Stimulated activated naive CD8-positive, alpha-beta T cell treated with anti-CD3 and anti-CD28 coated beads, Interleukin-15, amount 100 ng/mL, for 72 hours (primary cell): ENCODE measurements at regions not wholly inside any gene's neighbourhood (a gene's known extent, or its start where the extent isn't known, plus 50 kb on each side); places are given as distances from the start of the nearest gene placed in this dataset.

Experiments used
- ATAC-seq: fragments of 150-1000 bp; cut with Tn5 transposase; 2 replicates; pipeline ENCODE4 v1.10.0; 2021; ENCODE audit warnings: mild to moderate bottlenecking, moderate library complexity
- DNase-seq, 2 donors: peaks; one replicate each; pipeline ENCODE4 v3.0.0; 2021 to 2022
- H3K27ac Mint-ChIP-seq, 2 donors: one replicate each; pipeline ENCODE4 v1.8.0; 2022; ENCODE audit warnings: mild to moderate bottlenecking in 2 of 2, mixed read lengths in 2 of 2, moderate library complexity in 2 of 2
- H3K27me3 Mint-ChIP-seq: one replicate; pipeline ENCODE4 v1.8.0; 2022; ENCODE audit warnings: mixed read lengths
- H3K4me1 Mint-ChIP-seq: one replicate; pipeline ENCODE4 v1.8.0; 2022; ENCODE audit warnings: mild to moderate bottlenecking, mixed read lengths
- H3K4me3 Mint-ChIP-seq, 2 donors: one replicate each; pipeline ENCODE4 v1.8.0; 2022; ENCODE audit warnings: mild to moderate bottlenecking in 2 of 2, mixed read lengths in 2 of 2, moderate library complexity in 1 of 2
- H3K9me3 Mint-ChIP-seq, 2 donors: one replicate each; pipeline ENCODE4 v1.8.0; 2022; ENCODE audit warnings: mixed read lengths in 2 of 2

GRCh38 chr1:200332716-200333115 is 77.1 kb downstream of the ZNF281 start:
- no peak for ATAC-seq
- H3K27ac Mint-ChIP-seq: no peak overlapping the region
- H3K9me3 Mint-ChIP-seq: no peaks in the 10 kb centered on the region
- no peak for DNase-seq
- H3K4me1 Mint-ChIP-seq: peaks cover 19% of the 10 kb centered on the region
- peaks cover 7% of the 10 kb centered on the region for H3K27me3 Mint-ChIP-seq
- H3K4me3 Mint-ChIP-seq: no peak overlapping the region

- ATAC-seq (no peak), DNase-seq (no peak)
- no peaks in the 10 kb centered on the region for H3K9me3 Mint-ChIP-seq
- H3K27me3 Mint-ChIP-seq: peaks cover 14% of the 10 kb centered on the region
- peaks cover 7% of the 10 kb centered on the region for H3K4me1 Mint-ChIP-seq
- no peak overlapping the region for H3K27ac Mint-ChIP-seq
- no peak overlapping the region for H3K4me3 Mint-ChIP-seq
Measured at GRCh38 chr1:200330741-200331428, 79.0 kb downstream of the ZNF281 start.

DNA sequence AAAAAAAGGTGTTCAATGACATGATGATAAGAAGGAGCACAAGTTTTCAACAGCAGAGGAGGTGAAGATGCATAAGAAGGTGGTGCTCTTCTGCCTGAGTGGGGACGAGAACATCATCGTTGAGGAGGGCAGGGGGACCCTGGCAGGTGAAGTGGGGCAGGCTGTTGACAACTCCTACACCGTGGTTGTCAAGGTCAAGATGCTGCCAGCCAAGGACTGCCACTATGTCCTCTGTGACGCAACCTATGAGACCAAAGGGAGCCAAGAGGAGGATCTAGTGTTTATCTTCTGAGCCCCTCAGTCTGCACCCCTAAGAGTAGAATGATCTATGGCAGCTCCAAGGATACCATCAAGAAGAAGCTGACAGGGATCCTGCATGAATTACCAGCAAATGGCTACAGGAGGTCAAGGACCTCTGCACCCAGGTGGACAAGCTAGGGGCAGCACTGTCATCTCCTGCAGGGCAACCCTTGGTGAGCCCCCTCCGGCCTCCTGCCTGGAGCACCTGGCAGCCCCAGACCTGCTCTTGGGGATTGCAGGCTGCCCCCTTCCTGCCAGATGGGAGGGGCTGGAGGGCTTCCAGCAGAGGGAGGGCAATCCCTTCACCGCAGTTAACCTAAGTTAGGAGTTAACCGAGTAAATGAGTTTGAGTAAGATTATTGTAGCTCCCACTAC is 80.5 kb downstream of the ZNF281 start:
- Mint-ChIP-seq H3K4me1 (no peaks in the 10 kb centered on the region), H3K9me3 (no peaks in the 10 kb centered on the region), H3K27me3 (peaks cover 14% of the 10 kb centered on the region), H3K4me3 (no peak overlapping the region), H3K27ac (no peak overlapping the region)
- ATAC-seq (no peak), DNase-seq (no peak)

- no peaks in the 10 kb centered on the region for H3K9me3 Mint-ChIP-seq
- DNase-seq (no peak), ATAC-seq (no peak)
- no peaks in the 10 kb centered on the region for H3K4me1 Mint-ChIP-seq
- H3K4me3 Mint-ChIP-seq: no peak overlapping the region
- H3K27ac Mint-ChIP-seq: no peak overlapping the region
- peaks cover 14% of the 10 kb centered on the region for H3K27me3 Mint-ChIP-seq
Measured at GRCh38 chr1:200328379-200328778, 81.5 kb downstream of the ZNF281 start.

- peaks cover 14% of the 10 kb centered on the region for H3K27me3 Mint-ChIP-seq
- no peaks in the 10 kb centered on the region for H3K9me3 Mint-ChIP-seq
- DNase-seq (no peak), ATAC-seq (no peak)
- no peaks in the 10 kb centered on the region for H3K4me1 Mint-ChIP-seq
- H3K27ac Mint-ChIP-seq: no peak overlapping the region
- no peak overlapping the region for H3K4me3 Mint-ChIP-seq
Measured at GRCh38 chr1:200323856-200324400, 85.9 kb downstream of the ZNF281 start.

GRCh38 chr1:200319148-200319547 is 90.7 kb downstream of the ZNF281 start:
- Mint-ChIP-seq H3K4me1 (no peaks in the 10 kb centered on the region), H3K27ac (no peak overlapping the region), H3K9me3 (no peaks in the 10 kb centered on the region), H3K27me3 (no peaks in the 10 kb centered on the region), H3K4me3 (no peak overlapping the region)
- DNase-seq (no peak), ATAC-seq (no peak)

- DNase-seq: no peak
Measured at GRCh38 chr1:200317236-200317635, 92.6 kb downstream of the ZNF281 start.

GRCh38 chr1:200316148-200316803 is 93.6 kb downstream of the ZNF281 start:
- no peak overlapping the region for H3K4me3 Mint-ChIP-seq
- ATAC-seq: no peak
- no peaks in the 10 kb centered on the region for H3K27me3 Mint-ChIP-seq
- H3K27ac Mint-ChIP-seq: no peak overlapping the region
- no peak for DNase-seq
- H3K9me3 Mint-ChIP-seq: no peaks in the 10 kb centered on the region
- H3K4me1 Mint-ChIP-seq: no peaks in the 10 kb centered on the region

More at GRCh38 chr1:200317236-200317635, 92.6 kb downstream of the ZNF281 start:
- ATAC-seq: no peak
- Mint-ChIP-seq H3K27ac (no peak overlapping the region), H3K27me3 (no peaks in the 10 kb centered on the region), H3K9me3 (no peaks in the 10 kb centered on the region), H3K4me3 (no peak overlapping the region), H3K4me1 (no peaks in the 10 kb centered on the region)

GRCh38 chr1:200314085-200314750 is 95.6 kb downstream of the ZNF281 start:
- ATAC-seq (no peak), DNase-seq (no peak)
- H3K27me3 Mint-ChIP-seq: no peaks in the 10 kb centered on the region
- no peaks in the 10 kb centered on the region for H3K4me1 Mint-ChIP-seq
- H3K4me3 Mint-ChIP-seq: no peak overlapping the region
- no peaks in the 10 kb centered on the region for H3K9me3 Mint-ChIP-seq
- H3K27ac Mint-ChIP-seq: no peak overlapping the region

GRCh38 chr1:200311256-200311655 is 98.6 kb downstream of the ZNF281 start:
- no peak for ATAC-seq
- no peaks in the 10 kb centered on the region for H3K9me3 Mint-ChIP-seq

DNA sequence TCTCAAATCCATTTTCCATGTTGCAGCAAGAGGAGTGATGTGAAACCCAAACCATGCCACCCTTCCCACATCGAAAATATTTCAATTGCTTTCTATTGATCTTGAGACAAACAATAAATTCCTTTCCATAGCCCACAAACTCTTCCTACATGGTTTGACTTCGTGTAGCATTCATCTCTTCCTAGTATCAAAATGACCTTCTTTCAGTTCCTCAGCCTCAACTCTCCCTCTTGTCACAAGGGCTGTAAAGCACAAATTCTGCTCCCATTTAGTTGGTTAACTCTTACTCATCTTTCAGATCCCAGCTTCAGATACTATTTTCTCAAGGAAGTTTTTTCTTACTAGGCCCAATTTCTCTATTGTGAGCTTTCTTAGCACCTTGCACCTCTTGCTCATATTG is 99.0 kb downstream of the ZNF281 start:
- H3K27ac Mint-ChIP-seq: no peak overlapping the region
- ATAC-seq (no peak), DNase-seq (no peak)
- no peak overlapping the region for H3K4me3 Mint-ChIP-seq
- no peaks in the 10 kb centered on the region for H3K27me3 Mint-ChIP-seq
- peaks cover 17% of the 10 kb centered on the region for H3K4me1 Mint-ChIP-seq
- no peaks in the 10 kb centered on the region for H3K9me3 Mint-ChIP-seq

More at GRCh38 chr1:200311256-200311655, 98.6 kb downstream of the ZNF281 start:
- Mint-ChIP-seq H3K4me1 (peaks cover 13% of the 10 kb centered on the region), H3K27ac (no peak overlapping the region), H3K4me3 (no peak overlapping the region), H3K27me3 (no peaks in the 10 kb centered on the region)
- no peak for DNase-seq

GRCh38 chr1:200307755-200308066 is 102.1 kb downstream of the ZNF281 start:
- ATAC-seq (no peak), DNase-seq (no peak)
- peaks cover 27% of the 10 kb centered on the region for H3K4me1 Mint-ChIP-seq
- peaks cover 7% of the 10 kb centered on the region for H3K27me3 Mint-ChIP-seq
- no peak overlapping the region for H3K27ac Mint-ChIP-seq
- no peaks in the 10 kb centered on the region for H3K9me3 Mint-ChIP-seq
- peak overlapping the region in 1 of 2 donors; percentile 68 for H3K4me3 Mint-ChIP-seq

DNA sequence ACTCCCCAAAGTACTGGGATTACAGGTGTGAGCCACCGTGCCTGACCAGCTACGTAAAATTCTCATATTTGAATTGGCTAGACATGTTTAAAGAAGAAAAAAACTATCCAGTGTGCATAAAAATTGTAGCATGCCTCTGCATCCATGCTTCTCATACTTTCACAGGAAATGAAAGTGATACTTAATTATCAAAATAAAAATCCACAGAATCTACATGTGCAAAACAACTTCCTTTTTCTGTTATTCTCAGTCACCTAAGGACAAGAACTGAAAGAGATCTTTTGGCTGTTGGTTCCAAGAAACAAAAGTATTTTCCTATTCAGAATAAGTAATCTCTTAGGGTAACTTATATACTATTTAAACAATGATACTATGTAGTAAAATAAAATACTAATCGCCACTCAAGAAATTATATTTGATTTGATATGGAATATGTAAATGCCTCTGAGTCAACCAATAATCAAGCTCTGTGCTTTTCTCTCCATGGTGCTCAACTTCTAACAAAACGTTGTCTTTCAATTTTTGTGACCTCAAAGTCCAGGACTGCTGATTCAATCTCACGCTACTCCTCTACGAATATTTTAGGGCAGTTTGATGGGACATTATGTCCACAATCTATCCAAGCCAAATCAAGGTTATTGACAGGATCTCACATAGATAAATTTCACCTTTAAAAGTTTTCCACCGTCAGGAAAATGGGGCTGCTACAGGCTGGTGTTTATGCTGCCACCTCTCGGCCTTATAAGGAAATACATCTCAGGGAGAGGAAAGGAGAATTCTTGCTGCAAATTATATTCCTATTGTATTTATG is 102.7 kb downstream of the ZNF281 start:
- ATAC-seq: peak; percentile 37
- peak overlapping the region; percentile 67 to 68 for H3K4me3 Mint-ChIP-seq
- peaks cover 7% of the 10 kb centered on the region for H3K27me3 Mint-ChIP-seq
- no peaks in the 10 kb centered on the region for H3K9me3 Mint-ChIP-seq
- DNase-seq: peak in 1 of 2 donors; percentile 20
- peak overlapping the region in 1 of 2 donors; percentile 77 for H3K27ac Mint-ChIP-seq
- peaks cover 30% of the 10 kb centered on the region for H3K4me1 Mint-ChIP-seq

- DNase-seq (no peak), ATAC-seq (no peak)
- H3K4me1 Mint-ChIP-seq: peaks cover 30% of the 10 kb centered on the region
- H3K9me3 Mint-ChIP-seq: no peaks in the 10 kb centered on the region
- H3K27ac Mint-ChIP-seq: no peak overlapping the region
- H3K27me3 Mint-ChIP-seq: peaks cover 7% of the 10 kb centered on the region
- no peak overlapping the region for H3K4me3 Mint-ChIP-seq
Measured at GRCh38 chr1:200305806-200306205, 104.0 kb downstream of the ZNF281 start.

GRCh38 chr1:200304171-200304570 is 105.7 kb downstream of the ZNF281 start:
- Mint-ChIP-seq H3K27me3 (peaks cover 18% of the 10 kb centered on the region), H3K9me3 (no peaks in the 10 kb centered on the region), H3K4me1 (peaks cover 30% of the 10 kb centered on the region), H3K27ac (no peak overlapping the region), H3K4me3 (no peak overlapping the region)
- no peak for DNase-seq
- no peak for ATAC-seq
